ENCODE measurements at regions not wholly inside any gene's neighbourhood (a gene's known extent, or its start where the extent isn't known, plus 50 kb on each side); places are given as distances from the start of the nearest gene placed in this dataset.

DNA sequence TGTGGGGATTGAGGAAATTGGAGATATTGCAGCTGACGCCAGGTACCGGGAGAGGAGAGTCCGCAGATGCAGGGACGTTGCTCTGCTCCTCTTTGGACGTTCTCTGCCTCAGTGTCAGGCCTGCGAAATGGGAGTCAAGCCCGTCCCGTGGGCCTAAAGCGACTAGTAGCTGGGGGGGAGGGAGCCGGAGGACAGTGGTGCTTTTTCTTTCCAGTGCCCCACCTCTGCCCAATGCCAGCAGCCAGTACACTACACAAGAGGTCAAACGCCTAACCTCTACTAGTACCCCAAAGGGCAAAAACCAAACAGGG, 413.6 kb upstream of the ESRRG start:
- TF ChIP-seq, protein P1, sequence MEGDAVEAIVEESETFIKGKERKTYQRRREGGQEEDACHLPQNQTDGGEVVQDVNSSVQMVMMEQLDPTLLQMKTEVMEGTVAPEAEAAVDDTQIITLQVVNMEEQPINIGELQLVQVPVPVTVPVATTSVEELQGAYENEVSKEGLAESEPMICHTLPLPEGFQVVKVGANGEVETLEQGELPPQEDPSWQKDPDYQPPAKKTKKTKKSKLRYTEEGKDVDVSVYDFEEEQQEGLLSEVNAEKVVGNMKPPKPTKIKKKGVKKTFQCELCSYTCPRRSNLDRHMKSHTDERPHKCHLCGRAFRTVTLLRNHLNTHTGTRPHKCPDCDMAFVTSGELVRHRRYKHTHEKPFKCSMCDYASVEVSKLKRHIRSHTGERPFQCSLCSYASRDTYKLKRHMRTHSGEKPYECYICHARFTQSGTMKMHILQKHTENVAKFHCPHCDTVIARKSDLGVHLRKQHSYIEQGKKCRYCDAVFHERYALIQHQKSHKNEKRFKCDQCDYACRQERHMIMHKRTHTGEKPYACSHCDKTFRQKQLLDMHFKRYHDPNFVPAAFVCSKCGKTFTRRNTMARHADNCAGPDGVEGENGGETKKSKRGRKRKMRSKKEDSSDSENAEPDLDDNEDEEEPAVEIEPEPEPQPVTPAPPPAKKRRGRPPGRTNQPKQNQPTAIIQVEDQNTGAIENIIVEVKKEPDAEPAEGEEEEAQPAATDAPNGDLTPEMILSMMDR (IDR thresholded peaks at IDR 0.05; ENCODE audit: low read depth, low read length): no peak
- no peak for DNase-seq (ENCODE audit: low read depth in 1 of 2, low spot score in 1 of 2)
- Histone ChIP-seq H3K27me3 (peaks cover 63% of the 10 kb centered on the region), H3K27ac (no peak overlapping the region), H3K4me3 (no peak overlapping the region), H3K36me3 (no peaks in the 10 kb centered on the region), H3K9me3 (ENCODE audit: low read depth) (no peaks in the 10 kb centered on the region), H3K4me1 (ENCODE audit: low read depth) (peaks cover 28% of the 10 kb centered on the region)

DNA sequence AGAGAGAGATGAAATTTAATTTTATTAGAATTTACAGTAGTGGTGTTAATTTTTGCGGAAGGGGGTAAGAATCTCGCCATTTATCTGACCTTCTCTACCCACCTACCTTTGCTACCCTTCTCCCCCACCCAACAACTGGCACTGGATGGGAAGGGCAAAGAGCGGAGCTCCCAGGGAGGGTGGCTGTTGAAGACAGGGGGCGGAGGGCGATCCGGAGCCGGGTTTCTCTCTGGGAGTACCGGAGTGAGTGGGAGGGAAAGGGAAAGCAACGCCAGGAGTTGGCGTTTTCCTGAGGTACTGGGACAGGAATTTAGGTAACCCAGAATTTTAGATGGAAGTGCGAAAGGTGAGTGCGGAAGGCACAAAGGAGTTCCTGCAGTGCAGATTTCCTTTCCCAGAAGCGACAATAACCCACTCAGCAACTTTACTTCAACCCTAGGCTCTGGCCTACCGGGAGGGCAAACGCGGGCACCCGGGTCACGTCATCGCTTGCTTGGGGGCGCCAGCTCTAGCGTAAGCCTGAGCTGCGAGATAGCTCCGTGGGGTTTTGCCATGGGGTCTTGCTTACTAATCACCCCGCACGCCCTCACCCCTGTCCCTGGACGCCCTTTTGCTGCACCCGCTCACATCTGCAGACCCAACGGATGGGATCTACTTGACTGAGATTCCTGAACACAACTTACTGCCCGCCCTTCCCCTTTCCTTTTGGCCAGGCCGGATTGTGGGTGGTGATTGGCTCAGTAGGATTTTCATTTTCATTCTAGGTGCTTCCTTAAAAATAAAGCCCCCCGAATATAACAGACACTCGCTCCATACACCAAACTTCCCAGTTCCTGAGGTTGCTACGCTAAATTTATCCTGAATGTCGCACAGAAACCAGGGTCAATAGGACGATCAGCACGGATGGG, 413.0 kb upstream of the ESRRG start:
- Histone ChIP-seq H3K27ac (peak overlapping the region; percentile 49), H3K36me3 (no peaks in the 10 kb centered on the region), H3K9me3 (ENCODE audit: low read depth) (no peaks in the 10 kb centered on the region), H3K4me3 (peak overlapping the region; percentile 46), H3K4me1 (ENCODE audit: low read depth) (peaks cover 22% of the 10 kb centered on the region), H3K27me3 (peaks cover 69% of the 10 kb centered on the region)
- TF ChIP-seq, protein P1 (IDR thresholded peaks at IDR 0.05; ENCODE audit: low read depth, low read length): no peak
- DNase-seq (ENCODE audit: low read depth in 1 of 2, low spot score in 1 of 2): peak in 1 of 2 donors; percentile 26

DNA sequence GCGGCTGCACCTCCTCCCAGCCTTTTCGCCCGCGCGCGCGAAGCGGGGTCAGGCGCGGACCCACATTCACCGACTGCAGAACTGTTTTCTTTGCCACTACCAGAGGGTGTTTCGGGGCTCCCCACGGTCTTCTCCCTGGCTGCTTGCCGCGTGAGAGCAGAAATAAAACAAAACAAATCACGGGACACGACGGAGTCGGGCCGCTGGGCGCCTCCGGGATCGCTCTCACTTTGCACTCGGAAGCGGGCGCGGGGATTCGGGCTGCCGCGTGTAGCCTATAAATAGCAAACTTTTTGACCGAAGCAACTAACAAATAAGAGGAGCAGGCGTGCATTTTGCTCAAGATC, 412.3 kb upstream of the ESRRG start:
- Histone ChIP-seq H3K36me3 (no peaks in the 10 kb centered on the region), H3K4me1 (ENCODE audit: low read depth) (peaks cover 15% of the 10 kb centered on the region), H3K27me3 (peaks cover 73% of the 10 kb centered on the region), H3K4me3 (peak overlapping the region; percentile 46), H3K27ac (peak overlapping the region; percentile 49), H3K9me3 (ENCODE audit: low read depth) (no peaks in the 10 kb centered on the region)
- TF ChIP-seq, protein P1 (IDR thresholded peaks at IDR 0.05; ENCODE audit: low read depth, low read length): no peak
- DNase-seq (ENCODE audit: low read depth in 1 of 2, low spot score in 1 of 2): peak; percentile 19 to 74

DNA sequence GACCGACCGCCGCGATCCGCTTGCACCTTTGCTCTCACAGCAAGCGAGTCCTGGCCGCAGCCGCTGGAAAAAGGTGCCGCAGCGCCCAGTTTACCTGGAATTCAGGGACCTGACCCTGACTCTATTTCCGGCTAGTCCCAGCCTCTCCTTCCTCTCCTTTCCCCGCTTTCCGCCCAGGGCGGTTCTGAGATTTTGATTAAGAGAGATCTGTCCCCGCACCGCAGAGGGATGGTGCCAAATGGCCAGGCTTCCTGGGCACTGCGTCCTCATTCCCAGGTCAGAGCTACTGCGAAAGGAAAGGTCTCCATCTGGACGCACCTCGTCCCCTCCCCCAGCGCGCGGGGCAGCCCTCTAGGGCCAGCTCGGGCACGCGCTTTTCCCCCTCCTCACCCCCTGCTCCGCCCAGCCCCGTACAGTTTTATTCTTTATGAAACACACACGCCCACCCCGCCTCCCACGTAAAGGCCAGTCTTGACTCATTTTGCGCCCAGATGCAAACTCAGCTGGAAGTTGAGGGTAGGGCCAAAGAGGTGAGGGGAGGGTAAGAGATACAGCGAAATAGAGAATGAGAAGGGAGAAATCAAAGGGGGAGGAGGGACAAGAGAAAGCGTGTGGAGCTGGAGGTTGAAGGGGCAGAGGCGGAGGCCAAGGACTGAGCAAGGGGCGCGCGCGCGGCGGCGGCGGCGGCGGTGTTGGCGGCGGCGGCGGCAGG, 411.8 kb upstream of the ESRRG start:
- peak; percentile 18 to 62 for DNase-seq (ENCODE audit: low read depth in 1 of 2, low spot score in 1 of 2)
- TF ChIP-seq, protein P1 (IDR thresholded peaks at IDR 0.05; ENCODE audit: low read depth, low read length): no peak

DNA sequence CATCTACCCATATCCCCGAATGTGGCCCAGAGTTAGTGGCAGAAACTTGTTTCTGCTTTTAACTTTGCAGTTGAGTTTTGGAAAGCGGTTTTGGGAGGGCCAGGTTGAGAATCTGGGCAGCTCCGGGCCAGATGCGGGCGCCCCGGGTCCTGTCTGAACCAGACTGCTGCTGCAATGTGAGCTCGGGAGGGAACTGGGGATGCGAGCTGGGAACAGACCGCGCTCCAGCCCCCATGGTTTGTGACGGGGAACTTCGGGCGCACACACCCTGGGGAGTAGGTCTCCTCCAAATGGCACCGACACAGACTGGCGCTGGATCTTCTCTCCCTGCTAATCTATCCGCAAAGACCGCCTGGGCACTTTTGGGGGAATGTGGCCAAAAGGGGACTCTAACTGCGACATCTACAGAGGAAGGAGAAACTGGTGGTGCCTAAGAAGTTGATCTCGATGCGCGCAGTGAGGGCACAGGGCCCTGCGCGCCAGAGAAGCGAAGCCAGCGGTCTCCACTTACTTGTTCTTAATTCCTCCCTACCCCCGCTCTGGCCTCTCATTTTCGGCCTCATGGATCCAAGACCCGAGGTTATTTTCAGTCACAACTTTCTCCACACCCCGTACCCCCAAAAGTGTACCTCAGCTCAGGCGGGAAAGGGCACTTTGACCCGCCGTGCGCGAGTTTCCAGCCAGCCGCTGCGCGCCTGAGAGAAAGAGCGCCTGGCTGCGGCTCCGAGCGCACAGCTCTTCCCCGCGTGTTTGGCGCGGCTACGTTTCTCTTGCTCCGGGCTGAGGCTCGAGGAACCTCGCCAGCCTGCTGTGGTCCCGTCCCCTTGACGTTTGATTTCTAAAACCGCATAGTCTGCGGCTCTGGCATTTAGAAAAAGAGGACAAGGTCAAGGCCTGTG, 411.0 kb upstream of the ESRRG start:
- Histone ChIP-seq H3K36me3 (no peaks in the 10 kb centered on the region), H3K27ac (no peak overlapping the region), H3K4me1 (ENCODE audit: low read depth) (peaks cover 5% of the 10 kb centered on the region), H3K27me3 (peaks cover 73% of the 10 kb centered on the region), H3K9me3 (ENCODE audit: low read depth) (no peaks in the 10 kb centered on the region), H3K4me3 (peak overlapping the region; percentile 46)
- TF ChIP-seq, protein P1 (IDR thresholded peaks at IDR 0.05; ENCODE audit: low read depth, low read length): no peak
- peak; percentile 32 to 68 for DNase-seq (ENCODE audit: low read depth in 1 of 2, low spot score in 1 of 2)

More for the DNA sequence above, 411.8 kb upstream of the ESRRG start:
- H3K9me3 ChIP-seq (ENCODE audit: low read depth): no peaks in the 10 kb centered on the region
- H3K36me3 ChIP-seq: no peaks in the 10 kb centered on the region
- peaks cover 9% of the 10 kb centered on the region for H3K4me1 ChIP-seq (ENCODE audit: low read depth)
- H3K27me3 ChIP-seq: peaks cover 73% of the 10 kb centered on the region
- H3K27ac ChIP-seq: no peak overlapping the region
- peak overlapping the region; percentile 46 for H3K4me3 ChIP-seq

All from cardiac muscle cell (in vitro differentiated cells and primary cell).